Endodermal cell (in vitro differentiated cells): ENCODE measurements at regions not wholly inside any gene's neighbourhood (a gene's known extent, or its start where the extent isn't known, plus 50 kb on each side); places are given as distances from the start of the nearest gene placed in this dataset.
"Not testable (repeated sequence)": the region's sequence is repeated elsewhere in the genome, so short reads cannot be mapped to it uniquely, and the experiment has no call there.

Source experiments
- DNase-seq: peaks from one replicate; pipeline ENCODE4 v3.0.0-alpha.2; 2017
- H3K27ac ChIP-seq: 2 replicates; pipeline ENCODE4 v1.5.1; 2013; ENCODE audit warnings: mild to moderate bottlenecking, low read depth, low read length, moderate library complexity
- H3K27me3 ChIP-seq: 2 replicates; pipeline ENCODE4 v1.6.1; 2013; ENCODE audit warnings: mild to moderate bottlenecking, low read length, moderate library complexity; ENCODE audit not compliant: insufficient read depth, control insufficient read depth, poor library complexity, severe bottlenecking
- H3K36me3 ChIP-seq: 2 replicates; pipeline ENCODE4 v1.7.0; 2013; ENCODE audit warnings: mild to moderate bottlenecking, low read length, moderate library complexity; ENCODE audit not compliant: control insufficient read depth, insufficient read depth
- H3K4me1 ChIP-seq: one replicate; pipeline ENCODE4 v1.7.0; 2013; ENCODE audit warnings: low read length; ENCODE audit not compliant: control insufficient read depth, insufficient read depth
- H3K4me3 ChIP-seq: 2 replicates; pipeline ENCODE4 v1.5.1; 2013; ENCODE audit warnings: mild to moderate bottlenecking, low read length, moderate library complexity
- H3K9ac ChIP-seq: 2 replicates; pipeline ENCODE4 v1.6.1; 2013; ENCODE audit warnings: mild to moderate bottlenecking, low read length, moderate library complexity; ENCODE audit not compliant: poor library complexity, severe bottlenecking; ENCODE audit errors: extremely low read depth
- H3K9me3 ChIP-seq: 2 replicates; pipeline ENCODE4 v1.6.1; 2013; ENCODE audit warnings: mild to moderate bottlenecking, low read length, moderate library complexity; ENCODE audit not compliant: control insufficient read depth
- H3K27ac Mint-ChIP-seq: 2 replicates; pipeline ENCODE4 v1.8.0; 2020; ENCODE audit warnings: mixed read lengths
- H3K27me3 Mint-ChIP-seq: 2 replicates; pipeline ENCODE4 v1.8.0; 2021; ENCODE audit warnings: mild to moderate bottlenecking, mixed read lengths; ENCODE audit not compliant: insufficient read depth
- H3K36me3 Mint-ChIP-seq: 2 replicates; pipeline ENCODE4 v1.8.0; 2020; ENCODE audit warnings: low read depth, mixed read lengths
- H3K4me1 Mint-ChIP-seq: 2 replicates; pipeline ENCODE4 v1.8.0; 2020; ENCODE audit warnings: mixed read lengths
- H3K4me3 Mint-ChIP-seq: 2 replicates; pipeline ENCODE4 v1.8.0; 2020; ENCODE audit warnings: mild to moderate bottlenecking, moderate library complexity, mixed read lengths
- H3K9me3 Mint-ChIP-seq: 2 replicates; pipeline ENCODE4 v1.8.0; 2020; ENCODE audit warnings: mild to moderate bottlenecking, mixed read lengths
- CTCF ChIP-seq: fragments of 200-600 bp; sonication (generic); conservative IDR thresholded peaks from 2 replicates; pipeline ENCODE4 v1.5.0; 2021; ENCODE audit warnings: antibody characterized with exemption, mild to moderate bottlenecking
- WGBS, 2 experiments: methylation state at CpG; one replicate each; pipeline versions ENCODE4 v1.1.5 to v1.1.7; 2013; ENCODE audit warnings: missing lambda C conversion rate in 2 of 2, mixed read lengths in 1 of 2; ENCODE audit not compliant: insufficient coverage in 1 of 2, insufficient read length in 1 of 2; 5-methylcytosine and 5-hydroxymethylcytosine counted together

GRCh38 chr2:212723226-212723625 is 184.6 kb upstream of the ERBB4 start:
- no peak overlapping the region for H3K27ac ChIP-seq
- no peak overlapping the region for H3K9ac ChIP-seq
- no peaks in the 10 kb centered on the region for H3K27me3 ChIP-seq
- no peak for TF ChIP-seq CTCF
- peaks cover 27% of the 10 kb centered on the region for H3K9me3 Mint-ChIP-seq
- no peaks in the 10 kb centered on the region for H3K27me3 Mint-ChIP-seq
- no CpG with 5 or more reads among the region's 1 CpG for WGBS, 2 experiments
- H3K9me3 ChIP-seq: peaks cover 7% of the 10 kb centered on the region
- no peaks in the 10 kb centered on the region for H3K4me1 ChIP-seq
- H3K4me3 ChIP-seq: no peak overlapping the region
- H3K27ac Mint-ChIP-seq: no peak overlapping the region
- H3K4me1 Mint-ChIP-seq: peaks cover 4% of the 10 kb centered on the region
- no peaks in the 10 kb centered on the region for H3K36me3 ChIP-seq
- no peak for DNase-seq
- peaks cover 4% of the 10 kb centered on the region for H3K36me3 Mint-ChIP-seq
- no peak overlapping the region for H3K4me3 Mint-ChIP-seq

- H3K4me3 Mint-ChIP-seq: no peak overlapping the region
- peaks cover 7% of the 10 kb centered on the region for H3K9me3 ChIP-seq
- WGBS, 2 experiments: 78 to 95% methylated on average over 1 of the region's 1 CpG
- no peak overlapping the region for H3K27ac Mint-ChIP-seq
- peaks cover 4% of the 10 kb centered on the region for H3K4me1 Mint-ChIP-seq
- no peaks in the 10 kb centered on the region for H3K4me1 ChIP-seq
- DNase-seq: no peak
- H3K27me3 Mint-ChIP-seq: no peaks in the 10 kb centered on the region
- H3K36me3 Mint-ChIP-seq: peaks cover 4% of the 10 kb centered on the region
- no peak overlapping the region for H3K4me3 ChIP-seq
- no peaks in the 10 kb centered on the region for H3K36me3 ChIP-seq
- no peak overlapping the region for H3K9ac ChIP-seq
- H3K27ac ChIP-seq: no peak overlapping the region
- H3K27me3 ChIP-seq: no peaks in the 10 kb centered on the region
- H3K9me3 Mint-ChIP-seq: peaks cover 30% of the 10 kb centered on the region
- no peak for TF ChIP-seq CTCF
Observed at GRCh38 chr2:212722046-212722445, 183.4 kb upstream of the ERBB4 start.

- peaks cover 30% of the 10 kb centered on the region for H3K9me3 Mint-ChIP-seq
- H3K4me1 Mint-ChIP-seq: peaks cover 4% of the 10 kb centered on the region
- H3K36me3 Mint-ChIP-seq: peaks cover 4% of the 10 kb centered on the region
Observed at GRCh38 chr2:212721026-212721451, 182.4 kb upstream of the ERBB4 start.

GRCh38 chr2:212715411-212715810 is 176.8 kb upstream of the ERBB4 start:
- not testable (repeated sequence) for H3K4me1 Mint-ChIP-seq, H3K27me3 ChIP-seq, H3K27ac ChIP-seq, DNase-seq, H3K4me1 ChIP-seq, H3K27me3 Mint-ChIP-seq, H3K9ac ChIP-seq, H3K36me3 ChIP-seq, H3K4me3 Mint-ChIP-seq, H3K9me3 ChIP-seq, H3K27ac Mint-ChIP-seq, H3K4me3 ChIP-seq, H3K36me3 Mint-ChIP-seq
- WGBS, 2 experiments: 36 to 44% methylated on average over 1 of the region's 1 CpG
- H3K9me3 Mint-ChIP-seq: peaks cover 17% of the 10 kb centered on the region

More at GRCh38 chr2:212721026-212721451, 182.4 kb upstream of the ERBB4 start:
- peaks cover 7% of the 10 kb centered on the region for H3K9me3 ChIP-seq
- H3K4me3 ChIP-seq: no peak overlapping the region
- TF ChIP-seq CTCF: no peak
- DNase-seq: no peak
- H3K27ac ChIP-seq: no peak overlapping the region
- no peak overlapping the region for H3K4me3 Mint-ChIP-seq
- H3K4me1 ChIP-seq: no peaks in the 10 kb centered on the region
- no peak overlapping the region for H3K27ac Mint-ChIP-seq
- no peaks in the 10 kb centered on the region for H3K27me3 Mint-ChIP-seq
- H3K36me3 ChIP-seq: no peaks in the 10 kb centered on the region
- 94 to 97% methylated on average over 6 to 38 of the region's 38 CpGs for WGBS, 2 experiments
- no peaks in the 10 kb centered on the region for H3K27me3 ChIP-seq
- H3K9ac ChIP-seq: no peak overlapping the region
